GM19452 (cell line): ENCODE measurements at regions not wholly inside any gene's neighbourhood (a gene's known extent, or its start where the extent isn't known, plus 50 kb on each side); places are given as distances from the start of the nearest gene placed in this dataset.
"Not testable (repeated sequence)": the region's sequence is repeated elsewhere in the genome, so short reads cannot be mapped to it uniquely, and the experiment has no call there.

Experiments
- ATAC-seq: cut with Tn5 transposase; IDR thresholded peaks from one replicate; pipeline ENCODE4 v1.9.1; 2021; ENCODE audit not compliant: unreplicated experiment

DNA sequence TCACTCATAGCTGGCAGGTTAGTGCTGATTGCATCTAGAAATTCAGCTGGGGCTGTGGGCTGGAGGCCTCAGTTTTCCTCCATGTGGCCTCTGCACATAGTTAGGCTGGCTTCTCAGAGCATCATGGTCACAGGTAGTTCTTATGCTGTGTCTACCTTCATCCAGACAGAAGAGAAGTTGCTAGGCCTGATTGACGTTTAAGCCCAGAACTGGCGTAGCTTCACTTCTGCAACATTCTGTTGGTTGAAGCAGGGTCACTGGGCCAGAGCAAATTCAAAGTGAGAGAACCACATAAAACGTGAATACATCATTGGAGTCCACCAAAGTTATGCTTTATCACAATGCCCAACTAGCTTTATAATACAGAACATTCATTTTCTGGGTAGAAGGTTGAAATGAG lies 116.0 kb downstream of the SPP2 start:
- no peak for ATAC-seq

GRCh38 chr2:234165421-234165820 lies 114.9 kb downstream of the SPP2 start:
- no peak for ATAC-seq

DNA sequence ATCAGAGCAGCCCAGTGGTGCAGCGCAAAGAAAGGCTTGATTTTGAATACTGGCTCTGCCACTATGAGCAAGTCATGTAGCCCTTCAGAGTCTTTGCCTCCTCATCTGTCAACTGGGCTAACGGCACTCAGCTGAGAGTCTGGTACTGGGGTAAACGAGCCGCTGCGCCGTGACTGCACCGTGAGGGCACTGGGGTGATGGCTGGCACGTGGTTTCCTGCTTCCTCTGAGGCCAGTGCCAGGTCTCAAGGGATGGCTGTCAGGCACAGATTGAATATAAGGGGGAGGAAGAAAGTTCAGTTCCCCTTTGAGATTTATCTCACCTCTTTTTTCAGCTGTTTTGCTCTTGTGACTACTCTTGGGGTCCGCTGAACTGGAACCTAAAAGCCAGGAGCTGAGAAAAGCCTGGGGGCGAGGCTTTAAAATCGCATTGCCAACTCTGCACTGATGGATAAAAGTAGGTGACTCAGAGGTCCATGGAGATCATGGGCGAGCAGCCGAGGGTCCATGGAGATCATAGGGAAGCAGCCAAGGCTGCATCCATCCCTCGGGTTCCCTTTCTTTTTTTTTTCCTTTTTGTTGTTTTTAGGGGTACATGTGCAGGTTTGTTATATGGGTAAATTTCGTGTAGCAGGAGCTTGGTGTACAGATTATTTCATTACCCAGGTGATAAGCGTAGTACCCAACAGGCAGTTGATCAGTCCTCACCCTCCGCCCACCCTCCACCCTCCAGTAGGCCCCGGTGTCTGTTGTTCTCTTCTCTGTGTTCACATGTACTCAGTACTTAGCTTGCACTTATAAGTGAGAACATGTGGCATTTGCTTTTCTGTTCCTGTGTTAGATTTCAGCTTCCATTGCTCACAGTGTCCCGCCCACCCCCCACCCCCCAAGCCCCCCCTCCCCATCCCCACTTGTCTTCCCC lies 114.3 kb downstream of the SPP2 start:
- peak; percentile 76 for ATAC-seq

DNA sequence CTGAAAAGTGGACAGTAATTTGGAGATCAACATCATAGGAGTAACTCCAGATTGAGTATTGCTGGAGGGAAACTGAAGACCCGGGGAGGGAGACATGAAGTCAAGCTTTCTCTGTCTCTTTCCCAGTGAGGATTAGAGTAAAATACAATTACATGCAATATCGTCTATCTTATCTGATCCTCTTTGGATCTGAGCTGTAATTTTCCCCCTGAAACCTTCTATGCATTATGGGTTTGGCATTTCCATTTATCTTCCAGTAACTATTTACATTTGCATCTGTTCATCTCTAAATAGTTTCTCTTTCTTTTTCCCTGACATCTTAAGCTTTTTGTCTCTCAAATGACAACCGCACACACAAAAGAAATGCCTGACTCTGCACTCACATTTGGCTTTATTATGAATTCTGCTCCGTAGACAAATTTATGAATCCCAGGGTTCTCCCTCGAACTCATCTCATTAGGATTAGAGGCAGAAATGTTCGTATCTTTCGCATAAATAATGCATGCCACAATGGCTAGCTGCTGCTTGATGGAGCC lies 113.1 kb downstream of the SPP2 start:
- ATAC-seq: no peak

- ATAC-seq: no peak
Observed at GRCh38 chr2:234162861-234163260, 112.4 kb downstream of the SPP2 start.

DNA sequence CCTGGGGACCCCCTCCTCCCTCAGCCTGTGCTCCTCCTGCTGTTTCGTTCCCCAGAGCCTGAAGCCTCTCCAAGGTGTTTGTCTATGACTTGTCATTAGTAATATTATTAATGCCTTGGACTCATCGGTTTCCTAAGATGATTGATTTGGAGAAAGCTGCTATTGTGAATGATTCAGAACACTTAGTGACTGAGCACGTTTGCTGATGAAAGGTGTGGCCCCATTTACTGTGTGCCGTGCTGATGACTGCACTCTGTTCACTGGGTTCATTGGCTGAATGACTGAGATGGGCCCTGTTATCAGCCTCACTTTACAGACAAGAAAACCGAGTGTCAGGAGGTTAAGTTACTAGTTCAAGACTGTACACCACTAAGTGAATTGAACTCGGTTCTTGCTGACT lies 111.4 kb downstream of the SPP2 start:
- no peak for ATAC-seq

DNA sequence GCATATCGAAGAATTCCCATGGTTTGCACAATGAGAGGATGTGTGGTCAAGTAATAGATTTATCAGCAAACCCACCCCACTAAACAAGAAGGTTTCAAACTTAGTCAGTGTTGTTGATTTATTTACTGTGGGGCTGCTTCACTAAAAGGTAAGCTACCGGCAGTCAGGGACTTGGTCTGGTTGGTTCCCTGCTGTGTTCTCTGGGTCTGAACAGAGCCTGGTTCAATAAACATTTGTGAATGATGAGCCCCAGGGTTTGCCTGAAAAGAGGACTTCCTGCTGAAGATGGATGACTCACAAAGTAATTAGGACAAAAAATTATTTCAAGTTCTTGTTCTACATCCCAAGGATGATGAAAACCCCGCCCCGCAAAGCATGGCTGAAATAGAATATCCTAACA lies 108.3 kb downstream of the SPP2 start:
- ATAC-seq: no peak

DNA sequence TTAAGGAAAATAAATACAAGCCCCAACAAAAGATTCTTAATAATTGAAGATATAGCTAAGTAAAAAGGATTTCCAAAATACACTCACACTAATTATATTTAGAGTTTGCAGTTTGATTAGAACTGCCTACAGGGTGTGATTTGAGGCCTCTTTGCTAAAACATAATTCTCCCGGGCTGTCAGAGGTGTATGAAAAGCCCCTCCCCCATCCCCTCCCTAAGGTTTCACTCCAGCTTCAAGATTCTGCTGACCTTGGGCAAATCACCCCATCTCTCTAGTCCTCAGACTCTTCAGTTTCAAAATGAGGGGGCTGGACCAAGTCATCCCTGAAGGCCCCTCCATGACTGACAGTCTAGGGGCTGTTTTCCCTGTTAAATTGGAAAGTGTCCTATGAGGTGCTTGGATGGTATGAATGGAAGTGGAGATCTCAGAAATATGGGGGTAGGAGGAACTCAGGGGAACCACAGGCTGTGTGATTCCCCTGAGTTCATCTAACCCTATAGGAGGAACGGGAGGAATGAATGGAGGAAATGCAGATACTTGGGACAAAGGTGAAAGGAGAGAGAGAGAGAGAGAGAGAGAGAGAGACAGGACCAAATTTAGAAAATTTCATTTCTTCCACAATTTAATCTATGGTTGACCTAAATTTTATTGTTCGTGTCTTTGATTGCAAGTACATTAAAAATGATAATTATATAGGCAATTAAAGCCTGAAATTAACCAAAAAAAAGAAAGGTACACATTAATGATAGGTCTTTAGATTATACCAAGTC lies 107.5 kb downstream of the SPP2 start:
- ATAC-seq: no peak

DNA sequence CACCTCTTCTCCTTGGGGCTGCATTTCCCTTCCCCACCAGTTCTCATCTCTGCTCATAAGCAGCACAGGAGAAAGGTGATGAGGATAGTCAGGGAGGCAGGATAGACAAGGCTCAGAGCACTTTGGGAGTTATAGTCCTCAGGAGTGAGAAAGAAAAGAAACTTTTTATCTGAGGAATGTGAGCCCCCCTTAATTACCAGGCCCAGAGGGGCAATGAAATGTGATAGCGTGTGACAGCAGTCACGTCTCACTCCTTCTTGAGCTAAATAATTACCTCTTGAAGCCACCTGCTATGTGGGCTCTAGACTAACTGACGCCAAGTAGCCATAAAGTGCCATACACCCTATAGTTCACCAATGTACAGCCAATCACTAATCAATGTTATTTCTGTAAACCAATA lies 105.8 kb downstream of the SPP2 start:
- no peak for ATAC-seq

DNA sequence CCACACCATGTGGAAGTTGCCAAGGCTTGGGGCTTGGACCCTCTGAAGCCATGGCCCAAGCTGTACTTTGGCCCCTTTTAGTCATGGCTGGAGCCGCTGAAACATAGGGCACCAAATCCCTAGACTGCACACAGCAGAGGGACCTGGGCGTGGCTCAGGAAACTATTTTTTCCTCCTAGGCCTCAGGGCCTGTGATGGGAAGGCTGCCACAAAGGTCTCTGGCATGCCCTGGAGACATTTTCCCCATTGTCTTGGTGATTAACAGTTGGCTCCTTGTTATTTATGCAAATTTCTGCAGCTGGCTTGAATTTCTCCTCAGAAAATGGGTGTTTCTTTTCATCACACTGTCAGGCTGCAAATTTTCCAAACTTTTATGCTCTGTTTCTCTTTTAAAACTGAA lies 102.3 kb downstream of the SPP2 start:
- not testable (repeated sequence) for ATAC-seq

- ATAC-seq: no peak
Observed at GRCh38 chr2:234147335-234147861, 96.9 kb downstream of the SPP2 start.

- ATAC-seq: no peak
Observed at GRCh38 chr2:234146087-234146826, 95.8 kb downstream of the SPP2 start.

DNA sequence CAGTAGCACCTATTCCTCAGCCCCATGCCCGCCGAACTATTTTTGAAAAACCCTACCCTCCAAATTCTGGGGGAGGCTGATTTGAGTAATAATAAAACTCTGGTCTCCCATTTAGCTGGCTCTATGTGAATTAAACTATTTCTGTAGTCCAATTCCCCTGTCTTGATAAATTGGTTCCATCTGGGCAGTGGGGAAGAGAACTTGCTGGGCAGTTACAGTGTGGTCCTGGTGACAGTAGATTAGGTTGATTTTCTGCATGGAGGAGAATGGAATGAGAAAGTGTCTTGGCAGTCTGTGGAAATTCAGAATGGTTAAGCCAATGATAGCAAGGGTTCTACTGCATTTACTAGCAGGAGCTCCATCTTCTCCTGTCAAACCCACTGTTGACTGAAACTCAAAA lies 95.0 kb downstream of the SPP2 start:
- no peak for ATAC-seq

DNA sequence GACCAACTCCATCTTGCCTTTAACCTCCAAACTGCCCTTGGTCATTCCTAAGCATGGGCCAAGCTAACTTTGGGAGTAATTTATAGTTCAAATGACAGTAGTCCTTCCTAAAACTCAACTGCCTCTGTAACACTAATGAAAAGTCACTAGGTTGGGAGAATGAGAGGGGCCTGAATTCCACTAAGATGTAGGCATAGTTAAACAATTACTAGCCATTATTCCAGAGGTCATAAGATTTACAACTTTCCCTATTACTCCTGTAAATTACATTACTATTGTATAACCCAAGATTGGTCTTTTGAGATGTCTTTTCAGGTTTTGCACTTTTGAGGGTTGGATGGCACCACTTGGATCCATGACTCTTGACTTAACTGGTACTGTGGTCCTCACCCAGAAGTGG lies 94.6 kb downstream of the SPP2 start:
- no peak for ATAC-seq

GRCh38 chr2:234143896-234144295 lies 93.4 kb downstream of the SPP2 start:
- ATAC-seq: no peak

- ATAC-seq: no peak
Observed at GRCh38 chr2:234142530-234142929, 92.0 kb downstream of the SPP2 start.

GRCh38 chr2:234139755-234140154 lies 89.3 kb downstream of the SPP2 start:
- ATAC-seq: no peak

DNA sequence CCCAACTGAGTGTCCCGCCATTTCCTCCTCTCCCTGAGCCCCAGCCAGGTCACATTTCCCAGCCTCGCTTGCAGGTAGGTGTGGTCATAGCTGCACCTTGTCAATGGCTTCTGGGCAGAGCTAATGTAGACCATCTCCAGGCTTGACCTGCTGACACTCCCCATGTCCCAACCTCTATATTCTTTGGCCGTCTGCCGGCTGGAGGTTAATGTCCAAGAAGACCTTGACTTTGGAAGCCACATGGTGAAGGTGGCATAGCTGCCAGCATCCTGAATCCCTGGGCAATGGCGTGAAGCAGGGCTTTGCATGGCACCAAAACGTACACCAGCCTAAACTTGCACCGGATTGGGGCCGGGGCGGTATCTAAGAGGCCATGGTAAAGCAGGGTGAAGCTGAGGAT lies 88.3 kb downstream of the SPP2 start:
- ATAC-seq: no peak

DNA sequence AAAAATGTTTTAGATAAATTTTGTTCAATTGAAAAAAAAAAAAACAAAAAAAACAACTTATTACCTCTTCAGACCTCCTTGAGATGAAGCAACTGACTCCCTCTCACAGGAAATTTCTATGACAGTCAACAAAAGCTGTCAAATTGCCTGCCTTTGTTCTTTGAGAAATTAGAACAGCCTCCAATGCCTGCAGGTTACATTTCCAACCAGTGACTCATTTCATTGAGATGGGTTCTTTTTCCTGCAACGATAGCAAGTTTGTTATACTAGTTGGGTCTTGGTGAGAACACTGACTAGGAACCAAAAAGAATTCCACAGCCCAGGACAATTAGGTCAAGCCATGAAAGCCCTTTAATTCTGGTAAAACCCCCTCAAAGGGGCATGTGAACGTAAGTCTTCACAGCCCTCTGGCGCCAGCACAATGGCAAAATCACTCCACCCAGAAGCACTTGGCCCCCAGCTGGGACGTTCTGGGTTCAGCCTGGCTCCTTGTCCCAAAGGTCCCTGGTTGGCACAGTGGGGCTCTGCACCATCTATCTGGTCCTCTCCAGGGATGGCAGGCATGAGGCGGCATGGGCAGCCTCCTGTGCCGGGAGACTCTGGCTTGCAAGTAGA lies 87.0 kb downstream of the SPP2 start:
- no peak for ATAC-seq

- ATAC-seq: no peak
Observed at GRCh38 chr2:234136461-234136860, 86.0 kb downstream of the SPP2 start.
